H9 (cell line): ENCODE measurements at regions not wholly inside any gene's neighbourhood (a gene's known extent, or its start where the extent isn't known, plus 50 kb on each side); places are given as distances from the start of the nearest gene placed in this dataset.

ENCODE experiments used
- DNase-seq: peaks from one replicate; pipeline ENCODE4 v3.0.0-alpha.2; 2017
- H2AFZ ChIP-seq: one replicate; pipeline ENCODE4 v1.6.1; 2013; ENCODE audit warnings: mild to moderate bottlenecking, low read length, control low read depth, moderate library complexity
- H2AK5ac ChIP-seq: 2 replicates; pipeline ENCODE4 v1.6.1; 2013; ENCODE audit warnings: low read length, control low read depth, mixed read lengths; ENCODE audit not compliant: insufficient read length
- H2BK120ac ChIP-seq: one replicate; pipeline ENCODE4 v1.6.1; 2013; ENCODE audit warnings: low read depth, mild to moderate bottlenecking, low read length, control low read depth, inconsistent platforms; ENCODE audit not compliant: poor library complexity, severe bottlenecking
- H2BK12ac ChIP-seq: 2 replicates; pipeline ENCODE4 v1.6.1; 2013; ENCODE audit warnings: low read length, control low read depth, mixed read lengths, low read depth; ENCODE audit not compliant: insufficient read length
- H2BK15ac ChIP-seq: 2 replicates; pipeline ENCODE4 v1.6.1; 2013; ENCODE audit warnings: low read depth, low read length, control low read depth
- H2BK20ac ChIP-seq: one replicate; pipeline ENCODE4 v1.6.1; 2013; ENCODE audit warnings: low read depth, mild to moderate bottlenecking, low read length, control low read depth, inconsistent platforms; ENCODE audit not compliant: poor library complexity, severe bottlenecking
- H2BK5ac ChIP-seq: 2 replicates; pipeline ENCODE4 v1.6.1; 2013; ENCODE audit warnings: low read length, control low read depth, mixed read lengths; ENCODE audit not compliant: insufficient read length
- H3K14ac ChIP-seq: 2 replicates; pipeline ENCODE4 v1.6.1; 2013; ENCODE audit warnings: low read length, control low read depth; ENCODE audit not compliant: insufficient read depth
- H3K18ac ChIP-seq: 2 replicates; pipeline ENCODE4 v1.6.1; 2013; ENCODE audit warnings: low read depth, mild to moderate bottlenecking, mixed read lengths, low read length, control low read depth; ENCODE audit not compliant: insufficient read length
- H3K23ac ChIP-seq: 2 replicates; pipeline ENCODE4 v1.6.1; 2013; ENCODE audit warnings: low read length, control low read depth, mixed read lengths, low read depth; ENCODE audit not compliant: insufficient read length
- H3K23me2 ChIP-seq: 2 replicates; pipeline ENCODE4 v1.6.1; 2013; ENCODE audit warnings: low read depth, mild to moderate bottlenecking, mixed read lengths, low read length, control low read depth; ENCODE audit not compliant: insufficient read length, poor library complexity, severe bottlenecking
- H3K27ac ChIP-seq: 2 replicates; pipeline ENCODE4 v1.5.1; 2013; ENCODE audit warnings: low read length, control low read depth, mixed read lengths, low read depth; ENCODE audit not compliant: insufficient read length
- H3K27me3 ChIP-seq: 2 replicates; pipeline ENCODE4 v1.6.1; 2013; ENCODE audit warnings: low read length, control low read depth, inconsistent platforms; ENCODE audit not compliant: insufficient read depth
- H3K4ac ChIP-seq: 2 replicates; pipeline ENCODE4 v1.6.1; 2013; ENCODE audit warnings: low read depth, mild to moderate bottlenecking, control low read depth, inconsistent platforms, low read length, moderate library complexity
- H3K4me1 ChIP-seq: 2 replicates; pipeline ENCODE4 v1.6.1; 2013; ENCODE audit warnings: low read length, control low read depth, inconsistent platforms; ENCODE audit not compliant: insufficient read depth
- H3K4me2 ChIP-seq: 2 replicates; pipeline ENCODE4 v1.6.1; 2013; ENCODE audit warnings: low read length, control low read depth, mixed read lengths; ENCODE audit not compliant: insufficient read length, insufficient read depth
- H3K56ac ChIP-seq: 2 replicates; pipeline ENCODE4 v1.6.1; 2013; ENCODE audit warnings: low read depth, mild to moderate bottlenecking, mixed read lengths, low read length, control low read depth; ENCODE audit not compliant: insufficient read length
- H3K79me1 ChIP-seq: 2 replicates; pipeline ENCODE4 v1.6.1; 2013; ENCODE audit warnings: low read depth, mild to moderate bottlenecking, moderate library complexity, low read length, control low read depth, inconsistent platforms; ENCODE audit not compliant: insufficient read depth, poor library complexity, severe bottlenecking
- H3K79me2 ChIP-seq: 2 replicates; pipeline ENCODE4 v1.6.1; 2013; ENCODE audit warnings: low read length, control low read depth, inconsistent platforms; ENCODE audit not compliant: insufficient read depth
- H3K9ac ChIP-seq: 2 replicates; pipeline ENCODE4 v1.6.1; 2013; ENCODE audit warnings: low read length, control low read depth, mixed read lengths; ENCODE audit not compliant: insufficient read length; ENCODE audit errors: extremely low read depth
- H3K9me3 ChIP-seq: one replicate; pipeline ENCODE4 v1.6.1; 2013; ENCODE audit warnings: low read depth, low read length, inconsistent platforms; ENCODE audit not compliant: control insufficient read depth
- H3T11ph ChIP-seq: one replicate; pipeline ENCODE4 v1.6.1; 2013; ENCODE audit warnings: mild to moderate bottlenecking, low read length, control low read depth, inconsistent platforms
- H4K20me1 ChIP-seq: one replicate; pipeline ENCODE4 v1.6.1; 2013; ENCODE audit not compliant: control insufficient read depth, insufficient read length, insufficient read depth
- H4K5ac ChIP-seq: 2 replicates; pipeline ENCODE4 v1.6.1; 2013; ENCODE audit warnings: low read depth, mild to moderate bottlenecking, mixed read lengths, low read length, control low read depth; ENCODE audit not compliant: insufficient read length
- H4K8ac ChIP-seq: replicated peaks from 2 replicates; pipeline ENCODE4 v1.6.1; 2013; ENCODE audit warnings: low read length, control low read depth, mixed read lengths, low read depth; ENCODE audit not compliant: insufficient read length
- H4K91ac ChIP-seq: 2 replicates; pipeline ENCODE4 v1.6.1; 2013; ENCODE audit warnings: low read depth, mild to moderate bottlenecking, moderate library complexity, mixed read lengths, low read length, control low read depth; ENCODE audit not compliant: insufficient read length
- H3K27ac Mint-ChIP-seq, 3 experiments: 2 replicates in 2 of 3; 3 replicates in 1 of 3; pipeline ENCODE4 v1.8.0; 2020 to 2021; ENCODE audit warnings: mixed read lengths in 3 of 3, mild to moderate bottlenecking in 1 of 3, moderate library complexity in 1 of 3
- H3K27me3 Mint-ChIP-seq: 2 replicates; pipeline ENCODE4 v1.8.0; 2021; ENCODE audit warnings: low read depth, mild to moderate bottlenecking, moderate library complexity, mixed read lengths
- H3K36me3 Mint-ChIP-seq, 3 experiments: 2 replicates in 2 of 3; 3 replicates in 1 of 3; pipeline ENCODE4 v1.8.0; 2020 to 2021; ENCODE audit warnings: low read depth in 3 of 3, mixed read lengths in 3 of 3; ENCODE audit not compliant: insufficient read depth in 1 of 3
- H3K4me1 Mint-ChIP-seq, 2 experiments: 2 replicates each; pipeline ENCODE4 v1.8.0; 2020; ENCODE audit warnings: mixed read lengths in 2 of 2
- H3K4me3 Mint-ChIP-seq, 2 experiments: 2 replicates in 1 of 2; 3 replicates in 1 of 2; pipeline ENCODE4 v1.8.0; 2020 to 2021; ENCODE audit warnings: mild to moderate bottlenecking in 2 of 2, mixed read lengths in 2 of 2, moderate library complexity in 1 of 2
- H3K9me3 Mint-ChIP-seq, 2 experiments: 2 replicates in 1 of 2; 3 replicates in 1 of 2; pipeline ENCODE4 v1.8.0; 2020; ENCODE audit warnings: mild to moderate bottlenecking in 2 of 2, mixed read lengths in 2 of 2, moderate library complexity in 1 of 2
- CTCF ChIP-seq: fragments of 200-600 bp; sonication (generic); conservative IDR thresholded peaks from 3 replicates; pipeline ENCODE4 v1.8.0; 2021; ENCODE audit warnings: antibody characterized with exemption, mild to moderate bottlenecking
- WGBS: extraction: QIAGEN DNeasy Blood & Tissue Kit; methylation state at CpG from one replicate; pipeline ENCODE4 v1.1.7; 2013; ENCODE audit warnings: missing lambda C conversion rate, low lambda C conversion rate, mixed read lengths; ENCODE audit not compliant: insufficient read length; ENCODE audit errors: extremely low coverage; 5-methylcytosine and 5-hydroxymethylcytosine counted together

- Mint-ChIP-seq H3K36me3 (no peaks in the 10 kb centered on the region), H3K9me3 (no peaks in the 10 kb centered on the region)
These were observed 473.6 kb downstream of the FOXO1 start for GRCh38 chr13:40192858-40193257.

More at GRCh38 chr13:40192858-40193257, 473.6 kb downstream of the FOXO1 start:
- TF ChIP-seq CTCF = no peak
- no peak overlapping the region for H3K27ac Mint-ChIP-seq
- Histone ChIP-seq H2BK5ac (no peak overlapping the region), H4K20me1 (no peaks in the 10 kb centered on the region), H4K8ac (no peak overlapping the region), H3K27ac (no peak overlapping the region), H3K14ac (no peak overlapping the region), H3K18ac (no peak overlapping the region), H2BK20ac (no peak overlapping the region), H3K23ac (no peak overlapping the region), H2AFZ (no peak overlapping the region), H3K9me3 (no peaks in the 10 kb centered on the region), H2BK15ac (no peak overlapping the region), H2BK12ac (no peak overlapping the region), H3K79me1 (no peaks in the 10 kb centered on the region), H3K4ac (no peak overlapping the region), H3K4me2 (no peak overlapping the region), H3K9ac (no peak overlapping the region), H3T11ph (no peak overlapping the region), H4K5ac (no peak overlapping the region), H2AK5ac (no peak overlapping the region), H3K23me2 (no peaks in the 10 kb centered on the region), H4K91ac (no peak overlapping the region), H2BK120ac (no peak overlapping the region), H3K27me3 (no peaks in the 10 kb centered on the region), H3K56ac (no peak overlapping the region), H3K4me1 (0 out of 2 replicates have a peak, but pooled peaks cover 2% of the 10 kb centered on the region), H3K79me2 (no peaks in the 10 kb centered on the region)
- no peaks in the 10 kb centered on the region; the same call in 1 of the 2 replicates for H3K27me3 Mint-ChIP-seq
- no CpG with 5 or more reads among the region's 7 CpGs for WGBS
- no peak for DNase-seq
- H3K4me3 Mint-ChIP-seq = no peak overlapping the region
- H3K4me1 Mint-ChIP-seq = peaks cover 26 to 33% of the 10 kb centered on the region in 2 experiments
